ENCODE measurements at regions not wholly inside any gene's neighbourhood (a gene's known extent, or its start where the extent isn't known, plus 50 kb on each side); places are given as distances from the start of the nearest gene placed in this dataset.
A peak's percentile ranks its signal among the peaks of the same experiment; 100 is the strongest.
"Not testable (repeated sequence)": the region's sequence is repeated elsewhere in the genome, so short reads cannot be mapped to it uniquely, and the experiment has no call there.

- Histone ChIP-seq H3K27me3 (ENCODE audit: control insufficient read depth in 2 of 2, insufficient read depth in 2 of 2, low read length in 2 of 2) (no peaks in the 10 kb centered on the region), H3K79me2 (ENCODE audit: insufficient read depth, low read length) (no peaks in the 10 kb centered on the region), H4K20me1 (ENCODE audit: insufficient read depth, low read length) (no peaks in the 10 kb centered on the region), H2AFZ (ENCODE audit: insufficient read depth, low read depth, low read length, poor library complexity, severe bottlenecking) (no peak overlapping the region), H3K4me3 (replicated peaks in 1 of 3; ENCODE audit: low read depth in 2 of 3, low read length in 3 of 3) (no peak overlapping the region), H3K9me3 (replicated peaks in 1 of 2; ENCODE audit: control insufficient read depth in 1 of 2, insufficient read depth in 1 of 2, low read length in 2 of 2) (peaks cover 4 to 16% of the 10 kb centered on the region in 2 donors), H3K36me3 (replicated peaks in 1 of 2; ENCODE audit: control insufficient read depth in 1 of 2, insufficient read depth in 2 of 2, low read length in 2 of 2) (no peaks in the 10 kb centered on the region), H3K4me2 (replicated peaks; ENCODE audit: extremely low read depth, low read length, poor library complexity, severe bottlenecking) (no peak overlapping the region), H3K9ac (ENCODE audit: insufficient read depth, low read length, poor library complexity, severe bottlenecking) (no peak overlapping the region), H3K27ac (ENCODE audit: low read depth in 1 of 2, low read length in 2 of 2) (no peak overlapping the region), H3K4me1 (ENCODE audit: control insufficient read depth in 1 of 2, insufficient read depth in 2 of 2, low read length in 2 of 2) (no peaks in the 10 kb centered on the region)
- H3K4me3 Mint-ChIP-seq, result no peak overlapping the region
- 88% methylated on average over 29 of the region's 29 CpGs for WGBS (ENCODE audit: insufficient coverage)
- no peak for DNase-seq
- peaks cover 3 to 26% (median 9%) of the 10 kb centered on the region in 7 donors for H3K9me3 Mint-ChIP-seq
- H3K27me3 Mint-ChIP-seq (ENCODE audit: low read depth in 3 of 3), result peaks cover 0 to 2% (median 1%) of the 10 kb centered on the region in 3 donors
- no peaks in the 10 kb centered on the region for H3K36me3 Mint-ChIP-seq
- H3K4me1 Mint-ChIP-seq, result no peaks in the 10 kb centered on the region
- peak overlapping the region in 1 of 7 donors; percentile 1 for H3K27ac Mint-ChIP-seq
- TF ChIP-seq CTCF (IDR thresholded peaks at IDR 0.05), result no peak
- intact Hi-C loops (cut with micrococcal nuclease), result no loop called here
Measured at GRCh38 chr18:78799382-78800089, 180.1 kb upstream of the SALL3 start.

GRCh38 chr18:78800102-78800851 lies 179.3 kb upstream of the SALL3 start:
- H3K27me3 Mint-ChIP-seq (ENCODE audit: low read depth in 3 of 3); H3K27ac Mint-ChIP-seq; H3K4me1 ChIP-seq (ENCODE audit: control insufficient read depth in 1 of 2, insufficient read depth in 2 of 2, low read length in 2 of 2); H4K20me1 ChIP-seq (ENCODE audit: insufficient read depth, low read length); H3K36me3 Mint-ChIP-seq; H2AFZ ChIP-seq (ENCODE audit: insufficient read depth, low read depth, low read length, poor library complexity, severe bottlenecking); DNase-seq; H3K79me2 ChIP-seq (ENCODE audit: insufficient read depth, low read length); H3K36me3 ChIP-seq (replicated peaks in 1 of 2; ENCODE audit: control insufficient read depth in 1 of 2, insufficient read depth in 2 of 2, low read length in 2 of 2); H3K27ac ChIP-seq (ENCODE audit: low read depth in 1 of 2, low read length in 2 of 2); H3K4me3 ChIP-seq (replicated peaks in 1 of 3; ENCODE audit: low read depth in 2 of 3, low read length in 3 of 3); H3K9ac ChIP-seq (ENCODE audit: insufficient read depth, low read length, poor library complexity, severe bottlenecking); H3K4me1 Mint-ChIP-seq; H3K27me3 ChIP-seq (ENCODE audit: control insufficient read depth in 2 of 2, insufficient read depth in 2 of 2, low read length in 2 of 2); H3K4me2 ChIP-seq (replicated peaks; ENCODE audit: extremely low read depth, low read length, poor library complexity, severe bottlenecking); H3K4me3 Mint-ChIP-seq; intact Hi-C loops (cut with micrococcal nuclease): not testable (repeated sequence)
- peaks cover 5 to 32% (median 11%) of the 10 kb centered on the region in 7 donors for H3K9me3 Mint-ChIP-seq
- H3K9me3 ChIP-seq (replicated peaks in 1 of 2; ENCODE audit: control insufficient read depth in 1 of 2, insufficient read depth in 1 of 2, low read length in 2 of 2), result peaks cover 6 to 24% of the 10 kb centered on the region in 2 donors
- WGBS (ENCODE audit: insufficient coverage), result 86% methylated on average over 10 of the region's 14 CpGs
